ENCODE measurements at regions not wholly inside any gene's neighbourhood (a gene's known extent, or its start where the extent isn't known, plus 50 kb on each side); places are given as distances from the start of the nearest gene placed in this dataset.
"Not testable (repeated sequence)": the region's sequence is repeated elsewhere in the genome, so short reads cannot be mapped to it uniquely, and the experiment has no call there.

- no peak for DNase-seq (ENCODE audit: low spot score)
Observed at GRCh38 chr4:97104666-97105065, 1038.6 kb downstream of the STPG2 start.

- DNase-seq (ENCODE audit: low spot score) = peak; percentile 56
Observed at GRCh38 chr4:97105347-97106099, 1037.8 kb downstream of the STPG2 start.

GRCh38 chr4:97106161-97106560, 1037.1 kb downstream of the STPG2 start:
- DNase-seq (ENCODE audit: low spot score) = peak; percentile 92

GRCh38 chr4:97110506-97110905, 1032.8 kb downstream of the STPG2 start:
- DNase-seq (ENCODE audit: low spot score) = no peak

GRCh38 chr4:97116511-97116910, 1026.8 kb downstream of the STPG2 start:
- no peak for DNase-seq (ENCODE audit: low spot score)

GRCh38 chr4:97121493-97121892, 1021.8 kb downstream of the STPG2 start:
- no peak for DNase-seq (ENCODE audit: low spot score)

GRCh38 chr4:97123573-97123972, 1019.7 kb downstream of the STPG2 start:
- no peak for DNase-seq (ENCODE audit: low spot score)

- no peak for DNase-seq (ENCODE audit: low spot score)
Observed at GRCh38 chr4:97132435-97132834, 1010.8 kb downstream of the STPG2 start.

GRCh38 chr4:97134456-97134855, 1008.8 kb downstream of the STPG2 start:
- no peak for DNase-seq (ENCODE audit: low spot score)

GRCh38 chr4:97139791-97140190, 1003.5 kb downstream of the STPG2 start:
- DNase-seq (ENCODE audit: low spot score) = no peak

GRCh38 chr4:97140545-97140944, 1002.7 kb downstream of the STPG2 start:
- DNase-seq (ENCODE audit: low spot score) = no peak

- not testable (repeated sequence) for DNase-seq (ENCODE audit: low spot score)
Observed at GRCh38 chr4:97141332-97141731, 1001.9 kb downstream of the STPG2 start.

GRCh38 chr4:97142410-97142809, 1000.9 kb downstream of the STPG2 start:
- DNase-seq (ENCODE audit: low spot score) = no peak

GRCh38 chr4:97142893-97143292, 1000.4 kb downstream of the STPG2 start:
- DNase-seq (ENCODE audit: low spot score) = no peak

GRCh38 chr4:97144199-97144598, 999.1 kb downstream of the STPG2 start:
- DNase-seq (ENCODE audit: low spot score) = no peak

- DNase-seq (ENCODE audit: low spot score) = peak; percentile 69
Observed at GRCh38 chr4:97150966-97151365, 992.3 kb downstream of the STPG2 start.

GRCh38 chr4:97152149-97152548, 991.1 kb downstream of the STPG2 start:
- DNase-seq (ENCODE audit: low spot score) = peak; percentile 92

GRCh38 chr4:97153042-97153441, 990.2 kb downstream of the STPG2 start:
- DNase-seq (ENCODE audit: low spot score) = peak; percentile 40

GRCh38 chr4:97159625-97160024, 983.7 kb downstream of the STPG2 start:
- no peak for DNase-seq (ENCODE audit: low spot score)

GRCh38 chr4:97185233-97185632, 958.0 kb downstream of the STPG2 start:
- DNase-seq (ENCODE audit: low spot score) = no peak

- peak; percentile 13 for DNase-seq (ENCODE audit: low spot score)
Observed at GRCh38 chr4:97197106-97197505, 946.2 kb downstream of the STPG2 start.

GRCh38 chr4:97208749-97209148, 934.5 kb downstream of the STPG2 start:
- DNase-seq (ENCODE audit: low spot score) = no peak

- peak; percentile 99 for DNase-seq (ENCODE audit: low spot score)
Observed at GRCh38 chr4:97215409-97215941, 927.8 kb downstream of the STPG2 start.

GRCh38 chr4:97216046-97216445, 927.2 kb downstream of the STPG2 start:
- DNase-seq (ENCODE audit: low spot score) = peak; percentile 66
